ENCODE measurements at regions not wholly inside any gene's neighbourhood (a gene's known extent, or its start where the extent isn't known, plus 50 kb on each side); places are given as distances from the start of the nearest gene placed in this dataset.
A peak's percentile ranks its signal among the peaks of the same experiment; 100 is the strongest.

GRCh38 chr6:144588697-144589325 lies 303.7 kb downstream of the UTRN start:
- Histone ChIP-seq H3F3A (ENCODE audit: insufficient read depth, low read length) (peaks cover 3% of the 10 kb centered on the region), H3K9me3 (replicated peaks; ENCODE audit: insufficient read depth, low read length) (no peaks in the 10 kb centered on the region), H4K20me1 (ENCODE audit: insufficient read depth, low read length) (no peaks in the 10 kb centered on the region), H3K27me3 (replicated peaks; ENCODE audit: insufficient read depth, low read length) (no peaks in the 10 kb centered on the region), H3K27ac (ENCODE audit: low read length) (peak overlapping the region; percentile 6; the same call in 1 of the 2 replicates), H2AFZ (ENCODE audit: low read length) (no peak overlapping the region), H3K79me2 (ENCODE audit: low read length) (no peaks in the 10 kb centered on the region), H3K4me1 (ENCODE audit: low read length) (peaks cover 29% of the 10 kb centered on the region), H3K4me2 (ENCODE audit: low read depth, low read length) (peak overlapping the region; percentile 37; the same call in 1 of the 2 replicates), H3K9ac (ENCODE audit: low read length) (no peak overlapping the region), H3K36me3 (replicated peaks; ENCODE audit: insufficient read depth, low read length) (no peaks in the 10 kb centered on the region), H3K9me2 (replicated peaks; ENCODE audit: insufficient read depth, low read length) (no peaks in the 10 kb centered on the region), H3K4me3 (ENCODE audit: low read length) (no peak overlapping the region)
- peak; percentile 48 for DNase-seq
- TF ChIP-seq EZH2phosphoT487 (IDR thresholded peaks at IDR 0.05; ENCODE audit: low read length): no peak
- no peak for TF ChIP-seq CTCF (IDR thresholded peaks at IDR 0.05; ENCODE audit: low read length)
- TF ChIP-seq EZH2 (optimal IDR thresholded peaks at IDR 0.05; ENCODE audit: low read depth, low read length): no peak

- DNase-seq: no peak
- H3K9ac ChIP-seq (ENCODE audit: low read length): no peak overlapping the region
Measured at GRCh38 chr6:144590532-144590931, 305.4 kb downstream of the UTRN start.

GRCh38 chr6:144593392-144593791 lies 308.3 kb downstream of the UTRN start:
- no peak overlapping the region for H3K4me2 ChIP-seq (ENCODE audit: low read depth, low read length)
- H3K79me2 ChIP-seq (ENCODE audit: low read length): no peaks in the 10 kb centered on the region
- no peaks in the 10 kb centered on the region for H3K9me2 ChIP-seq (replicated peaks; ENCODE audit: insufficient read depth, low read length)
- no peak for DNase-seq
- no peaks in the 10 kb centered on the region for H3K36me3 ChIP-seq (replicated peaks; ENCODE audit: insufficient read depth, low read length)
- no peaks in the 10 kb centered on the region for H3K27me3 ChIP-seq (replicated peaks; ENCODE audit: insufficient read depth, low read length)
- TF ChIP-seq EZH2phosphoT487 (IDR thresholded peaks at IDR 0.05; ENCODE audit: low read length): no peak
- no peak for TF ChIP-seq EZH2 (optimal IDR thresholded peaks at IDR 0.05; ENCODE audit: low read depth, low read length)
- TF ChIP-seq CTCF (IDR thresholded peaks at IDR 0.05; ENCODE audit: low read length): no peak
- H3K27ac ChIP-seq (ENCODE audit: low read length): no peak overlapping the region
- H3F3A ChIP-seq (ENCODE audit: insufficient read depth, low read length): no peaks in the 10 kb centered on the region
- H4K20me1 ChIP-seq (ENCODE audit: insufficient read depth, low read length): no peaks in the 10 kb centered on the region
- H3K9me3 ChIP-seq (replicated peaks; ENCODE audit: insufficient read depth, low read length): no peaks in the 10 kb centered on the region
- no peak overlapping the region for H2AFZ ChIP-seq (ENCODE audit: low read length)
- H3K4me1 ChIP-seq (ENCODE audit: low read length): 0 out of 2 replicates have a peak, but pooled peaks cover under 1% of the 10 kb centered on the region
- H3K9ac ChIP-seq (ENCODE audit: low read length): no peak overlapping the region
- no peak overlapping the region for H3K4me3 ChIP-seq (ENCODE audit: low read length)

More at GRCh38 chr6:144590532-144590931, 305.4 kb downstream of the UTRN start:
- H3K27me3 ChIP-seq (replicated peaks; ENCODE audit: insufficient read depth, low read length): no peaks in the 10 kb centered on the region
- H3K9me2 ChIP-seq (replicated peaks; ENCODE audit: insufficient read depth, low read length): no peaks in the 10 kb centered on the region
- H3F3A ChIP-seq (ENCODE audit: insufficient read depth, low read length): no peaks in the 10 kb centered on the region
- no peaks in the 10 kb centered on the region for H4K20me1 ChIP-seq (ENCODE audit: insufficient read depth, low read length)
- H3K9me3 ChIP-seq (replicated peaks; ENCODE audit: insufficient read depth, low read length): no peaks in the 10 kb centered on the region
- no peaks in the 10 kb centered on the region for H3K79me2 ChIP-seq (ENCODE audit: low read length)
- H3K4me3 ChIP-seq (ENCODE audit: low read length): no peak overlapping the region
- H2AFZ ChIP-seq (ENCODE audit: low read length): no peak overlapping the region
- H3K4me2 ChIP-seq (ENCODE audit: low read depth, low read length): no peak overlapping the region
- TF ChIP-seq CTCF (IDR thresholded peaks at IDR 0.05; ENCODE audit: low read length) (no peak), EZH2phosphoT487 (IDR thresholded peaks at IDR 0.05; ENCODE audit: low read length) (no peak), EZH2 (optimal IDR thresholded peaks at IDR 0.05; ENCODE audit: low read depth, low read length) (no peak)
- H3K36me3 ChIP-seq (replicated peaks; ENCODE audit: insufficient read depth, low read length): no peaks in the 10 kb centered on the region
- H3K4me1 ChIP-seq (ENCODE audit: low read length): peaks cover 24% of the 10 kb centered on the region
- no peak overlapping the region for H3K27ac ChIP-seq (ENCODE audit: low read length)
